GM19324 (cell line): ENCODE measurements at regions not wholly inside any gene's neighbourhood (a gene's known extent, or its start where the extent isn't known, plus 50 kb on each side); places are given as distances from the start of the nearest gene placed in this dataset.

ENCODE experiments used
- ATAC-seq: cut with Tn5 transposase; IDR thresholded peaks from one replicate; pipeline ENCODE4 v1.9.1; 2021; ENCODE audit warnings: mild to moderate bottlenecking, moderate library complexity; ENCODE audit not compliant: unreplicated experiment, low FRiP score

DNA sequence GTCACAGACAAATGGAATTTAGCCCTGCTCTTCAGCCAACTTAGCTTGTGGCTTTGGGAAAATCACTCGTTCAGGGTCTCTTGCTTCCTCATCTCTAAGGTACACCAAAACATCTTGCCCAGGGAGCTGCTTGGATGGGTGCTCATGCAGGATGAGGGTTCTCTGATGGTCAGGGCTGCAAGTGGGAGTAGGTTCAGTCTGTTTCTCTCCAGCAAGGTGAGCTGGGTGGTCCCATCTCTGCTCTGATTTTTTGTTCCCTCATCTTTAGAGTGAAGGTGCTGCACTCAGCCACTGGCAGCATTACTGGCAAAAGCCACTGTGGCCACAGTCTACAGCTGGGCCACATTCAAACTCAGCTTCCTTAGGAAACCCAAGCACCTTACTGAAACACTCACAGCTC, 149.9 kb upstream of the GPR26 start:
- ATAC-seq: no peak

GRCh38 chr10:123517426-123517825, 148.7 kb upstream of the GPR26 start:
- no peak for ATAC-seq

DNA sequence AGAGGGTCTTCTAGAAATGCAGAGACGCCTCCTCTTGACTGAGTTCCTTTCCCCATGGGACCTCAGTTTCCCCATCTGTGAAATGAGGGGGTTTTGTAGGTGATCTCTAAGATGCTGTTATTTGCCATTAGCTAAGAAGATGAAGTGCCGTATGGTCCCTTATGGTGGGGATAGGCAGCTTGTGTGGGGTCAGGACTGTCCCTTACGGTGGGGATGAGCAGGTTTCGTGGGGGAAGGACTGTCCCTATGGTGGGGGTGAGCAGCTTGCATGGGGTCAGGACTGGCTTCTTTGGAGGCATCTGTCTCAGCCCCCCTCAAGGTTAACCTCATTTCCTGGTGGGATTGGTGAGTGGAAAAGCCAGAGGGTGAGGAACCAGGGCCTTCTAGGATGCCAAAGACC, 148.3 kb upstream of the GPR26 start:
- no peak for ATAC-seq

- no peak for ATAC-seq
These were observed 147.4 kb upstream of the GPR26 start for GRCh38 chr10:123518765-123519164.

GRCh38 chr10:123519861-123520260, 146.3 kb upstream of the GPR26 start:
- ATAC-seq: no peak

DNA sequence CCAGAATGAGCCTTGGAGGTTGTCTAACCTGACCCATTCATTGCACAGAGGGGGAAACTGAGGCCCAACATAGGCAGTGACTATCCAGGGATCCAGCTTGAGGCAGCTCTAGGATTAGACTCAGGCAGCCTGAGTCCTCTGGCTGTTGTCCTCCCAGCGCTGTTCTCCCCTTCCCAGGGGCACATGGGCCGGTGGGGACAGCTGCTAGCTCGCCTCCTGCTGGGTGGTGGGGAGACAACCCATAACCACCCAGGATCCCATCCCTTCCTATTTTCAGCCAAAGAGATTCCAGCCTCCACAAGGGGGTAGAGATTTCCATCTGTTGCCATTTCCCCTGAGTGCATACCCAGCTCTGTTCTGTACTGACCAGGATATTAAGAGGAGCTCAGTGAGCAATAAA, 145.1 kb upstream of the GPR26 start:
- no peak for ATAC-seq

DNA sequence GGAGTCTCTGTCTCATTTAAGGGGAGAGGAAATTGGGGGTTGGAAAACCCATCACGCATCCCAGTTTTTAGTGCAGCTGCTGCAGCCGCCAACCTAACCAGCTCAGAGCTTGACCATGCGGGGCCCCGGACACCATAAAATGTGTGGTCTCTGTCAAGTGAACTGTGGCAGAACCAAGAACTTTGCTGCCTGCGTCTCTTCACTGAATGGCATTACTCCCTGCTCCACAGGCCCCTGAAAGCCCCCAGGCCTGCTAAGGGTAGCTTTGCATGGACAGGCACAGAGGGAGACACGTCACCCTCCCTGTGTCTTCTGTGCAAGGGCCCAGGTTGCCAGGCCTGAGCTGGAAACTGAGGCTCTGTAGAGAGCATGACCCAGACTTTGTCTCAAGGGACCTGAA, 144.6 kb upstream of the GPR26 start:
- no peak for ATAC-seq

DNA sequence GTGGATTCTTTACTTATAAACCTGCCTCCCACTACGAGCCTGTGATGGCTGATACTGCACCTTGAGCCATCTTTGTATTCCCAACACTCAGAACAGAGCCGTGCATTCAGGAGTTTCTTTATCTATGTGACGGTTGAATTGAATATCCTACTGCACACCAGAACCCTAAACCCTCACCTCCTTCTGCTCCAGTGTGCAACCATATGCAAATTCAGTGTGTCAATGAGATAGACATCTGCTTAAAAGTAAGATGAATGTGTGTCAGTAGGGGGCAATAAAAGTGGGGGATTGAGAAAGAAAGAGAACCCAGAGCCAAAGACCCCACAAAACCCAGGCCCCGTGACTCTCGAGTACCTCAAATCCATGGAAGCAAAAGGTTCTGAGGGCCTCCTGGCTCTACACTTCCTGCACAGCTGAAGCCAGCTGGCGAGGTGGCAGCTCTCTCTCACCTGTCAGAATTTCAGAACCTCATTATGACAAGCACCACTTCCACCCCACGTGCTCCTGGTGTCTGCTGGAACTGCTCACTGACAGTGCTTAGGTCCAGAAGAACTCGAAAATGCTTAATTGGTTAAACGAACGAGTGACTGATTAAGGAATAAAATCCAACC, 143.3 kb upstream of the GPR26 start:
- peak; percentile 52 for ATAC-seq

GRCh38 chr10:123523833-123524232, 142.3 kb upstream of the GPR26 start:
- no peak for ATAC-seq

DNA sequence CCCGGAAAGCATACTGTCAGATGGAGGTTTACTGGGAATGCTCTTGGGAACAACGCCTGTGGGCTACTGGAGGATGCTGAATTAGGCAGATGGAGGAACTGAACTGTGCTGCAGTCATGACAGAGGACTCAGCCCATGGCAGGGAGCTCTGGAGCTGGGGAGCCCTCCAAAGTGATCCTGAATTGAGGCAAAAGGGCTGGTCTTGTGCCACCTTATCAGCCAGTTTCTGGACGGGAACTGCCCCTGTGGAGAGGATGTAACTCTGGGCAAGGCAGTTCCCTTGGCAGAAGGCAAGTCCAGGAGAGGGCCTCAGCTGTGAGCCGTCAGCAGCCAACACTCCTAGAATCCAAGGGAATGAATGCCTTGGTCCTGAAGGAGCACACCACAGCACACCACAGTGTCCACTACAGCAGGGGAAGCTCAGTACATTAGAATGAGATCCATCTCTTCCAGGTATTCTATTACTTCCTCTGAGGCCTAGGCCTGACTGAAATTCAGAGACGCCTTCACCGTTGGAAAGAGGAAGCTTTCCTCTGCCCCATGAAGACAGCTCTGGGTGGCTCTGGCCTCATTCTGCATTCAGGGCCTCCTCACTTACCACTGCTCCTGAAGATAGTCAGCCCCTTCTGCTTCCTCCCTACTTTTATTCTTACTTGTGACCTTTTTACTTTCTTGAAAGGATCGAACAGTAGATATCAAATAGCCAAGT, 139.6 kb upstream of the GPR26 start:
- ATAC-seq: no peak

DNA sequence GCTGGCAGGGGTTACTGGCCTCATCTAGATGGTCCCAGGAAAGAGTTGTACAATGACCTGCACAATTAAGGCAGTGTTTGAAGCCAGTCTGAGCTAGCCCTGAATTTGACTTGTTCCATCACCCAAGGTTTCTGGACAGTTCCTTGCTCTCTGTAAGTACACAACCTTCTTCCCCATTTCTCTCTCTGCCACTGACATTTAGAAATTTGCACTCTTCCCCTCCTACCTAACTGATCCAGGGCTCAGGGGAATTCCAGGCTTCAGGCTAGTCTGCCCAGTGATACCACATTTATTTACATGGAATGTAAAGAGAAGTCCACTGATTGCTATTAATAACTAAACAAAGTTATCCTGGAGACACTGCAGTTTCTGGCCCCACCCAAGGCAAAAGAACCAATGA, 139.0 kb upstream of the GPR26 start:
- no peak for ATAC-seq

DNA sequence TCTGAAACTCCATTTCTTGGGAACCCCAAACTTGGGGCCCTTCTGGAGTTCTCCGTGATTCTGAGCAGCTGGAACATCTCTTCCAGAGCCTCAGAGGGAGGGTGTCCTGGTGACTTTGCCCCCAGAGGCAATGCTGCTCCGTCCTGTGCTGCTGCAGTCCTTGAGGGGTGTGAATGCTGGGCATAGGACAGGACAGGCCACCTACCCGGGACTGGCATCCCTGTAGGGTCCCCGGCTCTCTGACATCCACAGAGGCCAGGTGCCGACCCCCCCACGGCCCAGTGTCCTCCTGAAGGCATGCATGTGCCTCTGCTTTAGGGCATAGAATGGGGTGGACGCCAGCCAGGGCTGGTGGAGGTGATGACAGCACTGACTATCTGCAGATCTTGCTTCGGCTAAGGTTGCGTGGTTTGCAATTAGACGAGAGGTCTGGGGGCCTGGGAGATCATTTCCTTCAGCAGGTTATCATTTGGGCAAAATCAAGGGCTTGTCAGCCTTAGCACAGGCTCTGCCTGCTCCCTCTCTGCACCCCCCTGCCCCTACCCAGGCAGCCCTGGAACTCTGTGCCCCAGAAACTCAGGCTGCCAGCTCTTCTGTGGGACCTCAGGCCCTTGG, 136.9 kb upstream of the GPR26 start:
- ATAC-seq: no peak

DNA sequence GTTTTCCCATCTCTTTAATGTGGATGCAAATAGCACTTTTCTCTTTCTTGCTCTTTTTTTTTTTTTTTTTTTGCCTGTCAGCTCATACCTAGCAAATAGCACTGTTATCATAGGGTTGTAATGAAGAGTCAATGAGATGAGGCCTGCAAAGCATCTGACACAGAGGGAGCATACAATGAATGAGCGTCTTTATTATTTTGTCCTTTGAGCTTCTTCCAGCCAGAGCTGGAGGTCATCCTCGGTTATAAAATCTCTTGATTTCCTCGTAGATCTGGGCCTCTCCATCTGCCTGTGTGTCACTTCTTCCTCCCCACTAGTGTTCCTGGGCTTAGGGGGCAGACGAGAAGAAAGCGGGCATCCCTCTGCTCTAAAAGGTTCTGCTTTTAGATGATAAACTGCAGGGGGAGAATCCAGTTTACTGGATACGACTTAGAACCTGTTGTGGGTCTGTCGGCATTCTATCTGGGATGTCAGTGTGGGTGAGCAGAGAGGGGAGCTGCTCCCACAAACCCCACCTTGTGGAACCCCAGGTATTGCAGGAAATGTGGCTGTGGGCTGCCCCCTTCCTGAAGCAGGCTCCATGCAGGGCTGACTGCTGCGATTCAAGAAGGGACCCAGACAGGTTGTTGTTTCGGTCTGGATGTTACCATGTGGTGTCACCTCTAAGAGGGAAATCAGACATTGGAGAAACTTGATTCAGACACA, 135.8 kb upstream of the GPR26 start:
- ATAC-seq: no peak

GRCh38 chr10:123535386-123535785, 130.8 kb upstream of the GPR26 start:
- no peak for ATAC-seq

GRCh38 chr10:123536176-123536845, 129.8 kb upstream of the GPR26 start:
- ATAC-seq: no peak

DNA sequence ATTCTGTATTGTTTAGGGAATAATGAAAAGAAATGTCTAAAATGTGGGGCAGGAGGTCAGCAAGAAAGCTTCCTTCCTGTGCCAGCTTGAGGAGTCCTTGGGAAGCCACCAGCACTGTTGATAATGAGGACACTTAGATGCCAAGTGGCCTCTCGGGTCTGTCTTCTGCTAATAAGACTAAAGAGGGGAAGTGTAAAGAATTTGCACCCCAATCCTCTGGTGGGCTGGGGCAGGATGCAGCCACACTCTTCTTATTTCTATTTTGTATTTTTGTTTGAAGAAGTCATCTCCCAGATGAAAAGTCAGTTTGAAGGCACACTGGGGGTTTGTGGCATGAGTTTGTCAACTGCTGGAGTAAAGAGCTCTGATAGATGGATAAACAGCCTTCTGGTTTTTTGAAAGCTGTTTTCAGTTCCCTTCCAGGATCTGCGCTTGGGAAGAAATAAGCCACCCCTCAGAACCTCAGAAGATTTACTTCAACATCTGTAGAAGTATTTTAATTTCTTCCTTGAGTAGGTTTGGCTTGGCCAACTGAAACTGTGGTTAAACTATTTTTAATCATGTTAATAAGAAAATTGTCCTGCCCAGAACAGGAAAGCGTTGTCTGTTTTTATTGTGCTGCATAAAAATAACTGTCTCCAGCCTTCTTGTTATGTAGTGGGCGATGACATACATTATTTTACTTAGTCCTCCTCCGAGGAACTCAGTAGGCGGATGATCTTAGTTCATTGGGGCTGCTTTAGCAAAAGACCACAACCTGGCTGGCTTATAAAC, 128.8 kb upstream of the GPR26 start:
- ATAC-seq: no peak

- no peak for ATAC-seq
These were observed 127.5 kb upstream of the GPR26 start for GRCh38 chr10:123538401-123539320.

- ATAC-seq: no peak
These were observed 121.2 kb upstream of the GPR26 start for GRCh38 chr10:123544986-123545385.

- ATAC-seq: no peak
These were observed 117.4 kb upstream of the GPR26 start for GRCh38 chr10:123548770-123549169.
